ENCODE measurements at regions not wholly inside any gene's neighbourhood (a gene's known extent, or its start where the extent isn't known, plus 50 kb on each side); places are given as distances from the start of the nearest gene placed in this dataset.

GRCh38 chr4:177967328-177967727, 525.1 kb upstream of the AGA start:
- Mint-ChIP-seq H3K4me1 (ENCODE audit: low read depth, unreplicated experiment) (no peaks in the 10 kb centered on the region), H3K27ac (ENCODE audit: unreplicated experiment) (no peak overlapping the region), H3K27me3 (ENCODE audit: insufficient read depth, unreplicated experiment) (no peaks in the 10 kb centered on the region), H3K9me3 (ENCODE audit: unreplicated experiment) (no peaks in the 10 kb centered on the region), H3K4me3 (ENCODE audit: unreplicated experiment) (no peak overlapping the region), H3K36me3 (ENCODE audit: insufficient read depth, unreplicated experiment) (no peaks in the 10 kb centered on the region)
- CTCF ChIA-PET: no interaction called here
- H3K9me3 ChIP-seq: no peaks in the 10 kb centered on the region
- intact Hi-C loops (cut with micrococcal nuclease; ENCODE audit: unreplicated experiment): no loop called here
- no peak for DNase-seq
- POLR2A ChIA-PET: no interaction called here
- TF ChIP-seq CTCF (IDR thresholded peaks at IDR 0.05; ENCODE audit: insufficient read depth in 1 of 2, low read depth in 1 of 2, low read length in 1 of 2, severe bottlenecking in 1 of 2, unreplicated experiment in 1 of 2): no peak
- no peak overlapping the region for H3K4me3 ChIP-seq (ENCODE audit: low read depth, low read length)
- BruUV-seq (replicated peaks): no TSS peak
- no peaks in the 10 kb centered on the region for H3K4me1 ChIP-seq
- H3K36me3 ChIP-seq (ENCODE audit: control insufficient read depth, insufficient read depth, low read length): no peaks in the 10 kb centered on the region
- no peaks in the 10 kb centered on the region for H3K27me3 ChIP-seq (replicated peaks; ENCODE audit: control insufficient read depth, insufficient read depth, low read length)

- Mint-ChIP-seq H3K4me3 (ENCODE audit: unreplicated experiment) (no peak overlapping the region), H3K36me3 (ENCODE audit: insufficient read depth, unreplicated experiment) (no peaks in the 10 kb centered on the region), H3K27me3 (ENCODE audit: insufficient read depth, unreplicated experiment) (no peaks in the 10 kb centered on the region), H3K9me3 (ENCODE audit: unreplicated experiment) (no peaks in the 10 kb centered on the region), H3K27ac (ENCODE audit: unreplicated experiment) (no peak overlapping the region), H3K4me1 (ENCODE audit: low read depth, unreplicated experiment) (no peaks in the 10 kb centered on the region)
- no peaks in the 10 kb centered on the region for H3K4me1 ChIP-seq
- no peaks in the 10 kb centered on the region for H3K27me3 ChIP-seq (replicated peaks; ENCODE audit: control insufficient read depth, insufficient read depth, low read length)
- H3K4me3 ChIP-seq (ENCODE audit: low read depth, low read length): no peak overlapping the region
- H3K36me3 ChIP-seq (ENCODE audit: control insufficient read depth, insufficient read depth, low read length): no peaks in the 10 kb centered on the region
- BruUV-seq (replicated peaks): no TSS peak
- intact Hi-C loops (cut with micrococcal nuclease; ENCODE audit: unreplicated experiment): no loop called here
- POLR2A ChIA-PET: no interaction called here
- no peak for TF ChIP-seq CTCF (IDR thresholded peaks at IDR 0.05; ENCODE audit: insufficient read depth in 1 of 2, low read depth in 1 of 2, low read length in 1 of 2, severe bottlenecking in 1 of 2, unreplicated experiment in 1 of 2)
- CTCF ChIA-PET: no interaction called here
- no peak for DNase-seq
- H3K9me3 ChIP-seq: no peaks in the 10 kb centered on the region
These were observed 526.7 kb upstream of the AGA start for GRCh38 chr4:177968817-177969442.

GRCh38 chr4:177974461-177974860, 532.2 kb upstream of the AGA start:
- H3K9me3 Mint-ChIP-seq (ENCODE audit: unreplicated experiment): no peaks in the 10 kb centered on the region
- intact Hi-C loops (cut with micrococcal nuclease; ENCODE audit: unreplicated experiment): no loop called here
- H3K4me3 Mint-ChIP-seq (ENCODE audit: unreplicated experiment): no peak overlapping the region
- no peaks in the 10 kb centered on the region for H3K27me3 Mint-ChIP-seq (ENCODE audit: insufficient read depth, unreplicated experiment)
- H3K36me3 Mint-ChIP-seq (ENCODE audit: insufficient read depth, unreplicated experiment): no peaks in the 10 kb centered on the region
- DNase-seq: no peak
- TF ChIP-seq CTCF (IDR thresholded peaks at IDR 0.05; ENCODE audit: insufficient read depth in 1 of 2, low read depth in 1 of 2, low read length in 1 of 2, severe bottlenecking in 1 of 2, unreplicated experiment in 1 of 2): no peak
- H3K4me1 Mint-ChIP-seq (ENCODE audit: low read depth, unreplicated experiment): no peaks in the 10 kb centered on the region
- Histone ChIP-seq H3K36me3 (ENCODE audit: control insufficient read depth, insufficient read depth, low read length) (no peaks in the 10 kb centered on the region), H3K9me3 (no peaks in the 10 kb centered on the region), H3K27me3 (replicated peaks; ENCODE audit: control insufficient read depth, insufficient read depth, low read length) (no peaks in the 10 kb centered on the region), H3K4me3 (ENCODE audit: low read depth, low read length) (no peak overlapping the region), H3K4me1 (0 out of 2 replicates have a peak, but pooled peaks cover 3% of the 10 kb centered on the region)
- no TSS peak for BruUV-seq (replicated peaks)
- no peak overlapping the region for H3K27ac Mint-ChIP-seq (ENCODE audit: unreplicated experiment)
- CTCF ChIA-PET: no interaction called here
- POLR2A ChIA-PET: no interaction called here

All from Caco-2 (cell line).